Panc1 (cell line): ENCODE measurements at regions not wholly inside any gene's neighbourhood (a gene's known extent, or its start where the extent isn't known, plus 50 kb on each side); places are given as distances from the start of the nearest gene placed in this dataset.

Experiments
- POLR2AphosphoS5 ChIP-seq: IDR thresholded peaks from 2 replicates; pipeline ENCODE4 v1.6.1; 2012; ENCODE audit warnings: mild to moderate bottlenecking, low read depth, low read length, moderate library complexity
- SIN3A ChIP-seq: IDR thresholded peaks from 2 replicates; pipeline ENCODE4 v1.6.1; 2012; ENCODE audit warnings: low read depth, mild to moderate bottlenecking, low read length, moderate library complexity, borderline replicate concordance; ENCODE audit not compliant: insufficient read depth
- TCF7L2 ChIP-seq: IDR thresholded peaks from 2 replicates; pipeline ENCODE4 v1.6.1; 2011; ENCODE audit warnings: mild to moderate bottlenecking, low read depth, low read length, inconsistent platforms
- TF ChIP-seq, protein P1 (sequence below): fragments of 450-650 bp; IDR thresholded peaks from 2 replicates; pipeline ENCODE4 v1.5.1; 2017; ENCODE audit warnings: mild to moderate bottlenecking
- TF ChIP-seq, protein P2 (sequence below), 2 experiments: IDR thresholded peaks; 2 replicates each; pipeline ENCODE4 v1.6.1; 2011 to 2012; ENCODE audit warnings: low read depth in 2 of 2, control low read depth in 1 of 2, low read length in 1 of 2, mild to moderate bottlenecking in 1 of 2, moderate library complexity in 1 of 2; ENCODE audit not compliant: insufficient read depth in 1 of 2

DNA sequence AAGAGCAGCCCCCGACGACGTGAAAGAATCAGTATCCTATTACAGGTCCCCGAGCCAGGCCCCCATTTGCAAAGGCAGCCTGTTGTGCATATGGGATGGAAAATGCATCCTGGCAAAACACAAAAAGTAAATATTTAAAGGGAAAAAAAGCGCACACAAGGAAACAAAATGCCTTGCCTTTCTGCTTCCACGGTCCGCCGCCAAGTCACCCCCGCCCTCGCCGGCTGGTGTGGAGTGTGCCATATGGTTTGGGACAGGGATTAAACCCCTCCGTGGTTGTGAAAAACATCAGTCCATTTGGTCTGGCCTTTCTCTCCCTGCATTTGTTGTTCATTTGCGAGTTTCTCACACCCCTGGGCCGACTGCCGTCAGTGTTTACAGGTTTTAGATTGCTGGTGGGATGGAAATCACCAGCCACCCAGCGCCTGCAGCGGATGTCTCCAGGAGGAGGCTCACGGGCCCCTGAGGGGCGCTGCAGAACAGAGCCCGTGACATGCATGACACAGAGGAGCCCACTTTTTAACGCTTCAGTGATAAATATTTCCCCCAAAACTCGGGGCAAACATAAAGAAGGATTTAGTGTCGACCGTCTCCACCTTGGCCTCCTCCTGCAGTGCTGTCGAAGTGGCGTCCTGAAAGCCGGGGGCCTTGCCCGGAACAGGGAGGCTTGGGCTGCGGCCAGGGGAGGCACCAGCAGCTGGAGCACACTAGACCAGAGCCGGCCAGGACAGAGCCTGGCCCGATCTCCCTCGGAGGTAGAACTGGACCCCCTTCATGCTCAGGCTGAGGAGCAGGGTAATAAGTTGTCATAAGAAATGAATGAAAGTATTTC, 161.5 kb downstream of the HSD17B3 start:
- TF ChIP-seq, protein P1, sequence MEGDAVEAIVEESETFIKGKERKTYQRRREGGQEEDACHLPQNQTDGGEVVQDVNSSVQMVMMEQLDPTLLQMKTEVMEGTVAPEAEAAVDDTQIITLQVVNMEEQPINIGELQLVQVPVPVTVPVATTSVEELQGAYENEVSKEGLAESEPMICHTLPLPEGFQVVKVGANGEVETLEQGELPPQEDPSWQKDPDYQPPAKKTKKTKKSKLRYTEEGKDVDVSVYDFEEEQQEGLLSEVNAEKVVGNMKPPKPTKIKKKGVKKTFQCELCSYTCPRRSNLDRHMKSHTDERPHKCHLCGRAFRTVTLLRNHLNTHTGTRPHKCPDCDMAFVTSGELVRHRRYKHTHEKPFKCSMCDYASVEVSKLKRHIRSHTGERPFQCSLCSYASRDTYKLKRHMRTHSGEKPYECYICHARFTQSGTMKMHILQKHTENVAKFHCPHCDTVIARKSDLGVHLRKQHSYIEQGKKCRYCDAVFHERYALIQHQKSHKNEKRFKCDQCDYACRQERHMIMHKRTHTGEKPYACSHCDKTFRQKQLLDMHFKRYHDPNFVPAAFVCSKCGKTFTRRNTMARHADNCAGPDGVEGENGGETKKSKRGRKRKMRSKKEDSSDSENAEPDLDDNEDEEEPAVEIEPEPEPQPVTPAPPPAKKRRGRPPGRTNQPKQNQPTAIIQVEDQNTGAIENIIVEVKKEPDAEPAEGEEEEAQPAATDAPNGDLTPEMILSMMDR: no peak
- TF ChIP-seq SIN3A: no peak
- TF ChIP-seq, protein P2, sequence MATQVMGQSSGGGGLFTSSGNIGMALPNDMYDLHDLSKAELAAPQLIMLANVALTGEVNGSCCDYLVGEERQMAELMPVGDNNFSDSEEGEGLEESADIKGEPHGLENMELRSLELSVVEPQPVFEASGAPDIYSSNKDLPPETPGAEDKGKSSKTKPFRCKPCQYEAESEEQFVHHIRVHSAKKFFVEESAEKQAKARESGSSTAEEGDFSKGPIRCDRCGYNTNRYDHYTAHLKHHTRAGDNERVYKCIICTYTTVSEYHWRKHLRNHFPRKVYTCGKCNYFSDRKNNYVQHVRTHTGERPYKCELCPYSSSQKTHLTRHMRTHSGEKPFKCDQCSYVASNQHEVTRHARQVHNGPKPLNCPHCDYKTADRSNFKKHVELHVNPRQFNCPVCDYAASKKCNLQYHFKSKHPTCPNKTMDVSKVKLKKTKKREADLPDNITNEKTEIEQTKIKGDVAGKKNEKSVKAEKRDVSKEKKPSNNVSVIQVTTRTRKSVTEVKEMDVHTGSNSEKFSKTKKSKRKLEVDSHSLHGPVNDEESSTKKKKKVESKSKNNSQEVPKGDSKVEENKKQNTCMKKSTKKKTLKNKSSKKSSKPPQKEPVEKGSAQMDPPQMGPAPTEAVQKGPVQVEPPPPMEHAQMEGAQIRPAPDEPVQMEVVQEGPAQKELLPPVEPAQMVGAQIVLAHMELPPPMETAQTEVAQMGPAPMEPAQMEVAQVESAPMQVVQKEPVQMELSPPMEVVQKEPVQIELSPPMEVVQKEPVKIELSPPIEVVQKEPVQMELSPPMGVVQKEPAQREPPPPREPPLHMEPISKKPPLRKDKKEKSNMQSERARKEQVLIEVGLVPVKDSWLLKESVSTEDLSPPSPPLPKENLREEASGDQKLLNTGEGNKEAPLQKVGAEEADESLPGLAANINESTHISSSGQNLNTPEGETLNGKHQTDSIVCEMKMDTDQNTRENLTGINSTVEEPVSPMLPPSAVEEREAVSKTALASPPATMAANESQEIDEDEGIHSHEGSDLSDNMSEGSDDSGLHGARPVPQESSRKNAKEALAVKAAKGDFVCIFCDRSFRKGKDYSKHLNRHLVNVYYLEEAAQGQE (IDR thresholded peaks at IDR 0.05; ENCODE audit: insufficient read depth in 1 of 2, low read depth in 2 of 2, low read length in 1 of 2): no peak
- TF ChIP-seq TCF7L2: no peak
- no peak for TF ChIP-seq POLR2AphosphoS5
